ENCODE measurements at regions not wholly inside any gene's neighbourhood (a gene's known extent, or its start where the extent isn't known, plus 50 kb on each side); places are given as distances from the start of the nearest gene placed in this dataset.

GRCh38 chr7:35331730-35332678 lies 78.1 kb upstream of the TBX20 start:
- DNase-seq = no peak

DNA sequence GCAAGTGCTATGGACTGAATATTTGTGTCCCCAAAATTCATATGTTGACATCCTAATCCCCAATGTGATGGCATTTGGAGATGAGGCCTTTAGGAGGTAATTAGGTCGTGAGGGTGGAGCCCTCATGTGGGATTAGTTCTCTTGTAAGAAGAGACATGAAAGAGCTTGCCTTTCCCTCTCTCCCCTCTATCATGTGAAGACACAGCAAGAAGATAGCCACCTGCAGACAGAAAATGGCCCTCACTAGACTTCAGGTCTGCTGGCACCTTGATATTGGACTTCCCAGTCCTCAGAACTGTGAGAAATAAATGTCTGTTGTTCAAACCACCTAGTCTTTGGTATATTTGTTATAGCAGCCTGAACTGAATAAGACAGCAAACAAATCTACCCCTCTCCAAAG lies 75.1 kb upstream of the TBX20 start:
- no peak for DNase-seq

GRCh38 chr7:35319606-35320005 lies 65.7 kb upstream of the TBX20 start:
- DNase-seq = no peak

GRCh38 chr7:35316549-35316948 lies 62.6 kb upstream of the TBX20 start:
- DNase-seq = no peak

DNA sequence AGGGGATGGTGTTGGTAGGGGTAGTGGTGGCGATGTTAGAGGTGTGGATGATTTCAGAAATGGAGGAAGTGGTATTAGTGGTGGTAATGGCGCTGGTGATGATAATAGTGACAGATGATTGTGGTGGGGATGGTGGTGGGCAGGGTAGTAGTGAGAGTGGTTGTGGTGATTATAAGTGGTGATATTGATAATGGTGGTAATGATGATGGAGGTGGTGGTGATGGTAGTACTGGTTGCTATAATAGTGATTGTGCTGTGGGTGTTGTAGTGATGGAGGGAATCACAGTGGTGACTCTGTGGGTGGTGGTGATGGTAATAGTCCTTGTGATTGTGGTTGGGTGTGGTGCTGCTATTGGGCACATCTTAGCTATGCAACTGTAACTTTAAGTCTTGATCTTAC lies 61.6 kb upstream of the TBX20 start:
- no peak for DNase-seq

GRCh38 chr7:35314354-35314753 lies 60.5 kb upstream of the TBX20 start:
- no peak for DNase-seq

GRCh38 chr7:35313575-35313974 lies 59.7 kb upstream of the TBX20 start:
- no peak for DNase-seq
